ENCODE measurements at regions not wholly inside any gene's neighbourhood (a gene's known extent, or its start where the extent isn't known, plus 50 kb on each side); places are given as distances from the start of the nearest gene placed in this dataset.

DNA sequence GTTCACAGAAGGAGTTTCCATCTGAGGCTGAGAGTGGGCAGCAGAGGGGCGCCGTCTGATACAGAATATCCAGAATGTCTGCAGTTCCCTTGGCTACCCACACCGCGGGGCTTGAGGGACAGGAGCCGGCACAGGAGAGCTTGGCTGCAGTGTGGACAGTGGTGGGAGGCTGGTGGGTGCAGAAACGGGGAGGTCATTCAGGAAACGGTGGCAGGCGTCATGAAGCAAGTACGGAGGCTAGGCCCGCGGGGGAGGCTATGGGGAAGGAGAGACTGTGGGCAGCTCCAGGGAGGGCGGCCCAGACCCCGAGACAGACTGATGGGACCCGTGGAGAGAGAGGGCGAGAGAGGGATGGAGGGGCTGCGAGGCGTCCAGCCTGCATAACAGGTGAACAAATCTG is 55.2 kb upstream of the UQCRFS1 start:
- Histone ChIP-seq H3K27me3 (replicated peaks) (no peaks in the 10 kb centered on the region), H3K36me3 (replicated peaks) (no peaks in the 10 kb centered on the region), H3K27ac (no peak overlapping the region), H3K4me3 (ENCODE audit: low read depth, low read length) (no peak overlapping the region)
- TF ChIP-seq, protein P1, sequence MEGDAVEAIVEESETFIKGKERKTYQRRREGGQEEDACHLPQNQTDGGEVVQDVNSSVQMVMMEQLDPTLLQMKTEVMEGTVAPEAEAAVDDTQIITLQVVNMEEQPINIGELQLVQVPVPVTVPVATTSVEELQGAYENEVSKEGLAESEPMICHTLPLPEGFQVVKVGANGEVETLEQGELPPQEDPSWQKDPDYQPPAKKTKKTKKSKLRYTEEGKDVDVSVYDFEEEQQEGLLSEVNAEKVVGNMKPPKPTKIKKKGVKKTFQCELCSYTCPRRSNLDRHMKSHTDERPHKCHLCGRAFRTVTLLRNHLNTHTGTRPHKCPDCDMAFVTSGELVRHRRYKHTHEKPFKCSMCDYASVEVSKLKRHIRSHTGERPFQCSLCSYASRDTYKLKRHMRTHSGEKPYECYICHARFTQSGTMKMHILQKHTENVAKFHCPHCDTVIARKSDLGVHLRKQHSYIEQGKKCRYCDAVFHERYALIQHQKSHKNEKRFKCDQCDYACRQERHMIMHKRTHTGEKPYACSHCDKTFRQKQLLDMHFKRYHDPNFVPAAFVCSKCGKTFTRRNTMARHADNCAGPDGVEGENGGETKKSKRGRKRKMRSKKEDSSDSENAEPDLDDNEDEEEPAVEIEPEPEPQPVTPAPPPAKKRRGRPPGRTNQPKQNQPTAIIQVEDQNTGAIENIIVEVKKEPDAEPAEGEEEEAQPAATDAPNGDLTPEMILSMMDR (IDR thresholded peaks at IDR 0.05; ENCODE audit: low read depth, low read length, missing control alignments): no peak
- DNase-seq: no peak
- in situ Hi-C loops (cut with HindIII; ENCODE audit: low pct_ligation_motif_present, low sequenced_read_pairs): no loop called here

DNA sequence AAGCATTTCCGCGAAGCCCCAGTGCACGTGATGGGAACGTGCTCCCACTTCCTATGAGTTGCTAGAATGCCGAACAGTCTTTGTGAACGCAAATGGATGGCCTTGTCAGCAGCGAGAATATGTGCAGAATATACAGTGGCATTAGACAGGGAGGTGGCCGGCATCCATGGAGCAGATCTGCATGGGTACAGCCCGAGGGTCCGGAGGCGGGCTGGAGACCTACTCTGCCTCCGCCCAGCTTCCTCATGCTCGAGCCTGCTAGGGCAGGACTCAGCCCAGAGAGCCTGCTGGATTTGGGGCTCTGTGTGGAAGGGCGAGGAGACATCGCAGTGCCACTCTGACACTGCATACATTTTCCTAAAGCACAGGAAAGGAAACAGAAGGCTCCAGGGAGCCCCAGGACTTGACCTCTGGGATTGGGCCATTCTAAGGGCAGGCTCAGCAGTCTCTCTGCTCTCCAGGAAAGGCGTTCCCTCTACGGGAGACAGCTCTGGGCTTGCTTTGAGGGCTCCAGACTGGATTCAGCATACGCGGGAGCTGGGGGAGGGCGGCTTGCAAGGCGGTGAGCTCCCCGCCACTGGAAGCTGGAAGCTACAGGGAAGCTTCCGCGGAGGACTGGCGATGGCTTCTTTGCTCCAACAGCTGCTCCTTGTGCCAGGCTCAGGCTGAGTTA is 55.9 kb upstream of the UQCRFS1 start:
- H3K36me3 ChIP-seq (replicated peaks): no peaks in the 10 kb centered on the region
- H3K4me3 ChIP-seq (ENCODE audit: low read depth, low read length): no peak overlapping the region
- in situ Hi-C loops (cut with HindIII; ENCODE audit: low pct_ligation_motif_present, low sequenced_read_pairs): no loop called here
- no peaks in the 10 kb centered on the region for H3K27me3 ChIP-seq (replicated peaks)
- TF ChIP-seq, protein P1 (IDR thresholded peaks at IDR 0.05; ENCODE audit: low read depth, low read length, missing control alignments): no peak
- no peak for DNase-seq
- no peak overlapping the region for H3K27ac ChIP-seq

DNA sequence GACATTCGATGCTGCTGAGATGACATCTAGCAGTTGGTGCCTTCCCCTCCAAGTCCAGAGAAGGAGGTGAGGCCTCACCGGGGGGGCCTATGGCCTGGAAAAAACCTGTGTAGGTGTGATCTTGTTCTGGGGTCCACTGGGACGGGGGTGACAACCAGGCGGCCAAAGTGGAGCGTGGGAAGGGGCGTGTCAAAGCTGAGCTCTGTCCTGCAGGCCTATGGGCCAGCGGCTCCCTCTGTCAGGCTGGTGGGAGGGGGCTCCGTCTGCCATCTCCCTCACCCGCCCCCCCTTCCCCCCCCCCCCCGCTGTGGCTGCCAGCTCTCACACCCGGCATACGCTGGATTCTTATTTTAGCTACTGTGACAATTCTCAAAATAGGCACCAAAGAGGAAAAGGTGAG is 56.7 kb upstream of the UQCRFS1 start:
- Histone ChIP-seq H3K4me3 (ENCODE audit: low read depth, low read length) (no peak overlapping the region), H3K27ac (no peak overlapping the region), H3K36me3 (replicated peaks) (no peaks in the 10 kb centered on the region), H3K27me3 (replicated peaks) (no peaks in the 10 kb centered on the region)
- TF ChIP-seq, protein P1 (IDR thresholded peaks at IDR 0.05; ENCODE audit: low read depth, low read length, missing control alignments): no peak
- no peak for DNase-seq
- in situ Hi-C loops (cut with HindIII; ENCODE audit: low pct_ligation_motif_present, low sequenced_read_pairs): no loop called here

DNA sequence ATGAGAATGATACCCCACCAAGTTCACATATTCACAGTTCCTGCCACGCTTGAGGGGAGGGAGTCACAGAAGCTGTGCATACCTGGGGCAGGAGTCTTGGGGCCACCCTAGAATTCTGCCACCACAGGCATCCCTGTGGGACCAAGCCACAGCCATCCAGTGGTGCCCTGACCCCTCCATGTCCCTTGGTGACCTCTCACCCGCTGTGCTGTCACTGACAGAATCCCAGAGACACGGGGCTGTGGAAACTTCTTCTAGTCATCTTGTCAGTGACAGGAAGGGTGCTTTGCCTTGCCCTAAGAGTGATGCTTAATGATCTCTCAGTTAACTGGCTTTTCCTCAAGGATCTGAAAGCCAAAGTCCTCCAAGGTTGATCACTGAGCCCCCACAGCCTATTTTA is 58.4 kb upstream of the UQCRFS1 start:
- Histone ChIP-seq H3K27me3 (replicated peaks) (no peaks in the 10 kb centered on the region), H3K4me3 (ENCODE audit: low read depth, low read length) (no peak overlapping the region), H3K36me3 (replicated peaks) (no peaks in the 10 kb centered on the region), H3K27ac (no peak overlapping the region)
- TF ChIP-seq, protein P1 (IDR thresholded peaks at IDR 0.05; ENCODE audit: low read depth, low read length, missing control alignments): no peak
- no peak for DNase-seq
- in situ Hi-C loops (cut with HindIII; ENCODE audit: low pct_ligation_motif_present, low sequenced_read_pairs): no loop called here

DNA sequence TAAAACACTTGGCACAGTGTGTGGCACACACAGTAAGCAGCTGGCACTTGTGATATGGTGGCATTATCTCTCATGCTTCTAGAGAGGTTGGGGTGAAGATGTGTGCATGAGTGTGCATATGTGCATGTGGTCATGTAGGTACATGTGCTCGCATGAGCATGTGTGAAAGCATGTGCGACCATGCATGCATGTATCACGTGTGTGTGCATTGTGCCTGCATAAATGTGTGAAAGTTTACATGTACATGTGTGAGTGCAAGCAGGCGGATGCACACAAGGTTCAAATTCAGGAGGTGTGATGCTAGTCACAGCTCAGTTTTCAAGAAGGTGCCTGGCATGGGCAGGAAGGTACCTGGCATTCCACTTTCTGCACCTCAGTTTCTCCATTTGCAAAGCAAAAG is 59.0 kb upstream of the UQCRFS1 start:
- Histone ChIP-seq H3K27me3 (replicated peaks) (no peaks in the 10 kb centered on the region), H3K4me3 (ENCODE audit: low read depth, low read length) (no peak overlapping the region), H3K27ac (no peak overlapping the region), H3K36me3 (replicated peaks) (no peaks in the 10 kb centered on the region)
- TF ChIP-seq, protein P1 (IDR thresholded peaks at IDR 0.05; ENCODE audit: low read depth, low read length, missing control alignments): no peak
- no peak for DNase-seq
- in situ Hi-C loops (cut with HindIII; ENCODE audit: low pct_ligation_motif_present, low sequenced_read_pairs): no loop called here

Measured in brain microvascular endothelial cell (primary cell).